DOHH2 (cell line): ENCODE measurements at regions not wholly inside any gene's neighbourhood (a gene's known extent, or its start where the extent isn't known, plus 50 kb on each side); places are given as distances from the start of the nearest gene placed in this dataset.

Experiments
- H3F3A ChIP-seq: fragments of 200-600 bp; sonication (generic), shearing (Covaris generic); 2 replicates; pipeline ENCODE4 v1.6.0; 2016; ENCODE audit warnings: antibody characterized with exemption, mild to moderate bottlenecking; ENCODE audit not compliant: control insufficient read depth, insufficient read depth
- H3K27ac ChIP-seq: fragments of 200-600 bp; sonication (generic); 2 replicates; pipeline ENCODE4 v1.5.1; 2014; ENCODE audit warnings: low read depth, mild to moderate bottlenecking, low read length, moderate library complexity
- H3K27me3 ChIP-seq: fragments of 200-600 bp; sonication (generic); 2 replicates; pipeline ENCODE4 v1.6.1; 2014; ENCODE audit warnings: mild to moderate bottlenecking, low read length, mixed read lengths; ENCODE audit not compliant: control insufficient read depth
- H3K36me3 ChIP-seq: fragments of 200-600 bp; sonication (generic); 2 replicates; pipeline ENCODE4 v1.6.1; 2014; ENCODE audit warnings: mild to moderate bottlenecking, low read length, moderate library complexity, mixed read lengths; ENCODE audit not compliant: control insufficient read depth
- H3K4me1 ChIP-seq: fragments of 200-600 bp; sonication (generic); 2 replicates; pipeline ENCODE4 v1.6.1; 2014; ENCODE audit warnings: mild to moderate bottlenecking, low read length, mixed read lengths; ENCODE audit not compliant: control insufficient read depth
- H3K4me2 ChIP-seq: fragments of 200-600 bp; sonication (generic); 2 replicates; pipeline ENCODE4 v1.6.0; 2014; ENCODE audit warnings: mild to moderate bottlenecking, low read length, moderate library complexity
- H3K4me3 ChIP-seq: fragments of 200-600 bp; sonication (generic); 2 replicates; pipeline ENCODE4 v1.5.1; 2014; ENCODE audit warnings: mild to moderate bottlenecking, low read length, mixed read lengths
- H3K79me2 ChIP-seq: fragments of 200-600 bp; sonication (generic); 2 replicates; pipeline ENCODE4 v1.6.1; 2014; ENCODE audit warnings: mild to moderate bottlenecking, low read length, mixed read lengths; ENCODE audit not compliant: control insufficient read depth
- H3K9me2 ChIP-seq: fragments of 200-600 bp; sonication (generic); replicated peaks from 2 replicates; pipeline ENCODE4 v1.6.1; 2014; ENCODE audit warnings: mild to moderate bottlenecking, low read length, mixed read lengths; ENCODE audit not compliant: control insufficient read depth
- H3K9me3 ChIP-seq: fragments of 200-600 bp; sonication (generic); 2 replicates; pipeline ENCODE4 v1.6.1; 2014; ENCODE audit warnings: antibody characterized with exemption, low read length, mixed read lengths; ENCODE audit not compliant: control insufficient read depth, insufficient read depth
- H4K20me1 ChIP-seq: fragments of 200-600 bp; sonication (generic); 2 replicates; pipeline ENCODE4 v1.6.0; 2014; ENCODE audit warnings: low read depth, mild to moderate bottlenecking, antibody characterized with exemption, low read length, moderate library complexity; ENCODE audit not compliant: control insufficient read depth, insufficient read depth
- CTCF ChIP-seq: fragments of 200-600 bp; sonication (generic); IDR thresholded peaks from one replicate; pipeline ENCODE4 v1.5.1; 2014; ENCODE audit warnings: antibody characterized with exemption, mild to moderate bottlenecking, low read depth, low read length; ENCODE audit not compliant: poor library complexity, severe bottlenecking
- EZH2phosphoT487 ChIP-seq: fragments of 200-600 bp; sonication (generic); IDR thresholded peaks from 2 replicates; pipeline ENCODE4 v1.6.1; 2017; ENCODE audit warnings: borderline replicate concordance, mild to moderate bottlenecking, antibody characterized with exemption, low read length, moderate library complexity, mixed read lengths

DNA sequence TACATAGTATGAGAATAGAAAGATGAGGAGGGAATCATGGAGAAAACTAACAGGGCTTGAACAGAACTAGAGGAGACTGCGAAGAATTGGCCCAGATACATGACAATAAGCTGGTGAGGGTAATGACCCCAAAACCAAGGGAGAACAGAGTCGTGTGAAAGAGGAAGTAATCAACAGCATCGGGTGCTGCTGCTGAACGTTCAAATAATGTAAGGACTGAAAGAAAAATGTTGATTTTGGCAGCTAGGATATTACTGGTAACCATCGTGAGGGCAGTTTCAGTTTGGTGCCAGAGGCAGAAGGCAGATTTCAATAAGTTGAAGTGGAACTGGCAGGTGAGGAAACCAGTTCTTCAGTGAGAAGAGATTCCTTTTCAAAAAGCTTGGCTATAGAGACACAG, 66.8 kb upstream of the SMC2 start:
- H3K27me3 ChIP-seq, result no peaks in the 10 kb centered on the region
- H3K79me2 ChIP-seq, result no peaks in the 10 kb centered on the region
- H4K20me1 ChIP-seq, result no peaks in the 10 kb centered on the region
- H3K4me1 ChIP-seq, result peaks cover 24% of the 10 kb centered on the region
- H3K4me3 ChIP-seq, result peak overlapping the region; percentile 45
- H3K4me2 ChIP-seq, result peak overlapping the region; percentile 58
- no peak overlapping the region; the same call in 1 of the 2 replicates for H3K27ac ChIP-seq
- no peaks in the 10 kb centered on the region for H3K36me3 ChIP-seq
- H3K9me3 ChIP-seq, result no peaks in the 10 kb centered on the region
- no peak for TF ChIP-seq EZH2phosphoT487
- no peak for TF ChIP-seq CTCF
- no peaks in the 10 kb centered on the region; the same call in 1 of the 2 replicates for H3K9me2 ChIP-seq
- H3F3A ChIP-seq, result no peaks in the 10 kb centered on the region

DNA sequence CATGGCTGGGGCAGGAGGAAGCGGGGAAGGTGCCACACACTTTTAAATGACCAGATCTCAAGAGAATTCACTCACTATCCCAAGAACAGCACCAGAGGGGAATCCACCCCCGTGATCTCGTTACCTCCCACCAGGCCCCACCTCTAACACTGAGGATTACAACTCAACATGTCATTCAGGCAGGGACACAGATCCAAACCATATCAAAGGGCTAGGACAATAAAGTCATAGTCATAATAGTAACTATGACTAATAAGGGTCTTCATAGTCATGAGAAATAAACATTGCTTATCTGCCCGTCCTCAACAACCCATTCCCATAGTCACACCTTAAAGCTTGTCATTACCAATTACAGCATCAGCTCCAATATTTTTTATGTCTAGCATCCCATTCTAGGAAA, 65.3 kb upstream of the SMC2 start:
- Histone ChIP-seq H3F3A (no peaks in the 10 kb centered on the region), H3K27ac (no peak overlapping the region), H3K79me2 (no peaks in the 10 kb centered on the region), H3K9me2 (no peaks in the 10 kb centered on the region; the same call in 1 of the 2 replicates), H4K20me1 (no peaks in the 10 kb centered on the region), H3K9me3 (no peaks in the 10 kb centered on the region), H3K4me3 (no peak overlapping the region), H3K27me3 (no peaks in the 10 kb centered on the region), H3K4me1 (peaks cover 24% of the 10 kb centered on the region), H3K4me2 (peak overlapping the region; percentile 15; the same call in 1 of the 2 replicates), H3K36me3 (no peaks in the 10 kb centered on the region)
- TF ChIP-seq EZH2phosphoT487, result no peak
- no peak for TF ChIP-seq CTCF
